ENCODE measurements at regions not wholly inside any gene's neighbourhood (a gene's known extent, or its start where the extent isn't known, plus 50 kb on each side); places are given as distances from the start of the nearest gene placed in this dataset.

DNA sequence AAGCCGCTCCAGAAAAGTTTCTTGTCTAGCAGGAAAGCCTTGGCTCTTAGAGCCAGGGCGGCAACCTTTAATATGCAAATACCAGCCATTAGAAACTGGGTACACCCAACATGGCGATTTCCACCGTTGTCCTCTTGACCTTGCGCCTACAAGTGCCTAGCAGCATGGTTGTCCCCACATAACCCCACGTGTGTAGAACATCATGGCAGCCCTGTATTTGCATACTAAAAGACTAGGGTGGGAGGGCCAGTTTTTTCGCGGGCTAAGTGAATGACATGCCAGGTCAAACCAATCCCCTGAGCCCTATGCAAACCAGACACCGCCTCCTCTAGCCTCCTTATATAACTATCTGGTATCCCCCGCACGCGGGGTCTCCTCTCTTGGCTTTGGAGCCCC lies 58.4 kb upstream of the FZD8 start:
- TF ChIP-seq RAD21 (IDR thresholded peaks at IDR 0.05; ENCODE audit: insufficient read depth, low read depth, low read length) = no peak
- TF ChIP-seq HDAC6 (IDR thresholded peaks at IDR 0.05; ENCODE audit: unreplicated experiment) = no peak
- TF ChIP-seq, protein P1, sequence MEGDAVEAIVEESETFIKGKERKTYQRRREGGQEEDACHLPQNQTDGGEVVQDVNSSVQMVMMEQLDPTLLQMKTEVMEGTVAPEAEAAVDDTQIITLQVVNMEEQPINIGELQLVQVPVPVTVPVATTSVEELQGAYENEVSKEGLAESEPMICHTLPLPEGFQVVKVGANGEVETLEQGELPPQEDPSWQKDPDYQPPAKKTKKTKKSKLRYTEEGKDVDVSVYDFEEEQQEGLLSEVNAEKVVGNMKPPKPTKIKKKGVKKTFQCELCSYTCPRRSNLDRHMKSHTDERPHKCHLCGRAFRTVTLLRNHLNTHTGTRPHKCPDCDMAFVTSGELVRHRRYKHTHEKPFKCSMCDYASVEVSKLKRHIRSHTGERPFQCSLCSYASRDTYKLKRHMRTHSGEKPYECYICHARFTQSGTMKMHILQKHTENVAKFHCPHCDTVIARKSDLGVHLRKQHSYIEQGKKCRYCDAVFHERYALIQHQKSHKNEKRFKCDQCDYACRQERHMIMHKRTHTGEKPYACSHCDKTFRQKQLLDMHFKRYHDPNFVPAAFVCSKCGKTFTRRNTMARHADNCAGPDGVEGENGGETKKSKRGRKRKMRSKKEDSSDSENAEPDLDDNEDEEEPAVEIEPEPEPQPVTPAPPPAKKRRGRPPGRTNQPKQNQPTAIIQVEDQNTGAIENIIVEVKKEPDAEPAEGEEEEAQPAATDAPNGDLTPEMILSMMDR (IDR thresholded peaks at IDR 0.05 in 2 of 3, conservative IDR thresholded peaks at IDR 0.05 in 1 of 3; ENCODE audit: control insufficient read depth in 2 of 3, extremely low read depth in 1 of 3, insufficient read depth in 1 of 3, low read depth in 3 of 3, low read length in 3 of 3) = no peak
- no peak for TF ChIP-seq FOS (IDR thresholded peaks at IDR 0.05; ENCODE audit: borderline replicate concordance, extremely low read depth, insufficient read length)
- no peak for TF ChIP-seq CEBPB (IDR thresholded peaks at IDR 0.05; ENCODE audit: borderline replicate concordance in 1 of 2, low read depth in 2 of 2, low read length in 2 of 2)
- TF ChIP-seq, protein P2, sequence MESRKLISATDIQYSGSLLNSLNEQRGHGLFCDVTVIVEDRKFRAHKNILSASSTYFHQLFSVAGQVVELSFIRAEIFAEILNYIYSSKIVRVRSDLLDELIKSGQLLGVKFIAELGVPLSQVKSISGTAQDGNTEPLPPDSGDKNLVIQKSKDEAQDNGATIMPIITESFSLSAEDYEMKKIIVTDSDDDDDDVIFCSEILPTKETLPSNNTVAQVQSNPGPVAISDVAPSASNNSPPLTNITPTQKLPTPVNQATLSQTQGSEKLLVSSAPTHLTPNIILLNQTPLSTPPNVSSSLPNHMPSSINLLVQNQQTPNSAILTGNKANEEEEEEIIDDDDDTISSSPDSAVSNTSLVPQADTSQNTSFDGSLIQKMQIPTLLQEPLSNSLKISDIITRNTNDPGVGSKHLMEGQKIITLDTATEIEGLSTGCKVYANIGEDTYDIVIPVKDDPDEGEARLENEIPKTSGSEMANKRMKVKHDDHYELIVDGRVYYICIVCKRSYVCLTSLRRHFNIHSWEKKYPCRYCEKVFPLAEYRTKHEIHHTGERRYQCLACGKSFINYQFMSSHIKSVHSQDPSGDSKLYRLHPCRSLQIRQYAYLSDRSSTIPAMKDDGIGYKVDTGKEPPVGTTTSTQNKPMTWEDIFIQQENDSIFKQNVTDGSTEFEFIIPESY (IDR thresholded peaks at IDR 0.05) = no peak
- TF ChIP-seq TCF7 (IDR thresholded peaks at IDR 0.05; ENCODE audit: borderline replicate concordance) = no peak
